ENCODE measurements at regions not wholly inside any gene's neighbourhood (a gene's known extent, or its start where the extent isn't known, plus 50 kb on each side); places are given as distances from the start of the nearest gene placed in this dataset.

DNA sequence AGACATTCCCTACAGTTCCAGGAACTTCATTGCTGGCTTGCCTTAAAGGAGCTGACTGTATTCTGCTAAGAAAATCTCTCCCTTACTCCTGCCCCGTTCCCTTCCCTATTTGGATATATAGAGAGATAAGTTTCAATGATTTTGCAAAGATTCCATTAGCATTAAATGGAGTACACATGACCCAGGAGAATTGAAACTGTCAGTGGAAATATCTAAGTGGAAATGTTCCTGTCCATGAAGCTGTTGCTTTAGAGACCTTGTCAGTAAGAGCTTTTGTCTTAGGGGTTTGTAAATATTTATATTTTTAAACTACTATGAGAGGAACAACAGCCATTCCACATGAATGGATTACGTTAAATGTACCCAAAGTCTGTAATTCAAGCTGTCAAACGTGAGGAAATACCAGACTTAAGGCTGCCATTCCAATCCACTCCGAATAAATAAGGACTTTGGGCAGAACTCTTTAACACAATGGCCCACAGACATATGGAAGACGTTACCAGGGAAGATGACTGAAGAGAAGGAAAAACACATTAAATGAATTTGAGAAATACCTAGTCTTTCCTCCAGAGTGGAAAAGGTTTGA, 387.1 kb upstream of the PAPPA start:
- Mint-ChIP-seq H3K9me3 (ENCODE audit: unreplicated experiment) (peaks cover 8% of the 10 kb centered on the region), H3K27me3 (ENCODE audit: unreplicated experiment) (no peaks in the 10 kb centered on the region), H3K27ac (ENCODE audit: unreplicated experiment) (peak overlapping the region; percentile 55), H3K4me3 (ENCODE audit: unreplicated experiment) (no peak overlapping the region), H3K36me3 (ENCODE audit: unreplicated experiment) (peaks cover 3% of the 10 kb centered on the region), H3K4me1 (ENCODE audit: unreplicated experiment) (peaks cover 22% of the 10 kb centered on the region)
- no peak for DNase-seq (ENCODE audit: extremely low spot score, unreplicated experiment)
- TF ChIP-seq, protein P1, sequence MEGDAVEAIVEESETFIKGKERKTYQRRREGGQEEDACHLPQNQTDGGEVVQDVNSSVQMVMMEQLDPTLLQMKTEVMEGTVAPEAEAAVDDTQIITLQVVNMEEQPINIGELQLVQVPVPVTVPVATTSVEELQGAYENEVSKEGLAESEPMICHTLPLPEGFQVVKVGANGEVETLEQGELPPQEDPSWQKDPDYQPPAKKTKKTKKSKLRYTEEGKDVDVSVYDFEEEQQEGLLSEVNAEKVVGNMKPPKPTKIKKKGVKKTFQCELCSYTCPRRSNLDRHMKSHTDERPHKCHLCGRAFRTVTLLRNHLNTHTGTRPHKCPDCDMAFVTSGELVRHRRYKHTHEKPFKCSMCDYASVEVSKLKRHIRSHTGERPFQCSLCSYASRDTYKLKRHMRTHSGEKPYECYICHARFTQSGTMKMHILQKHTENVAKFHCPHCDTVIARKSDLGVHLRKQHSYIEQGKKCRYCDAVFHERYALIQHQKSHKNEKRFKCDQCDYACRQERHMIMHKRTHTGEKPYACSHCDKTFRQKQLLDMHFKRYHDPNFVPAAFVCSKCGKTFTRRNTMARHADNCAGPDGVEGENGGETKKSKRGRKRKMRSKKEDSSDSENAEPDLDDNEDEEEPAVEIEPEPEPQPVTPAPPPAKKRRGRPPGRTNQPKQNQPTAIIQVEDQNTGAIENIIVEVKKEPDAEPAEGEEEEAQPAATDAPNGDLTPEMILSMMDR (IDR thresholded peaks at IDR 0.05): no peak

DNA sequence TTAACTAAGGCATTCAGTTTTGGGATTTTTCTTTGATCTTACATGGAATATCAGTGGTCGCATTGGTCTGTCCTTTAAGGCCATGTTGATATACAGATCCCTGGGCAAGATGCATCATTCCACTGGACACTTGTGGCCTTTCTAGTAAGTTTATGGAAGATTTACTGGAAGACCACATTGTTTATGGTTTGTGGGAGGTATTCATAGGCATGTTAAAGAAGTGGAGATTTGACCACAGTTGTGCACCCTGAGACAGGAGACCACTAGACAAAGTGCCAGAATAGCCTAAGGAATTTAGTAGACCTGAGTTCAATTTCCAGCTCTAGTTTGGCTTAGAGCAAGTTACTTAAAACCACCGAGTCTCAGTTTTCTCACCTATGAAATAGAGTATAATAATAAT, 383.1 kb upstream of the PAPPA start:
- Mint-ChIP-seq H3K36me3 (ENCODE audit: unreplicated experiment) (peaks cover 3% of the 10 kb centered on the region), H3K4me1 (ENCODE audit: unreplicated experiment) (peaks cover 14% of the 10 kb centered on the region), H3K27ac (ENCODE audit: unreplicated experiment) (no peak overlapping the region), H3K27me3 (ENCODE audit: unreplicated experiment) (no peaks in the 10 kb centered on the region), H3K9me3 (ENCODE audit: unreplicated experiment) (peaks cover 8% of the 10 kb centered on the region), H3K4me3 (ENCODE audit: unreplicated experiment) (no peak overlapping the region)
- DNase-seq (ENCODE audit: extremely low spot score, unreplicated experiment): no peak
- TF ChIP-seq, protein P1 (IDR thresholded peaks at IDR 0.05): no peak

DNA sequence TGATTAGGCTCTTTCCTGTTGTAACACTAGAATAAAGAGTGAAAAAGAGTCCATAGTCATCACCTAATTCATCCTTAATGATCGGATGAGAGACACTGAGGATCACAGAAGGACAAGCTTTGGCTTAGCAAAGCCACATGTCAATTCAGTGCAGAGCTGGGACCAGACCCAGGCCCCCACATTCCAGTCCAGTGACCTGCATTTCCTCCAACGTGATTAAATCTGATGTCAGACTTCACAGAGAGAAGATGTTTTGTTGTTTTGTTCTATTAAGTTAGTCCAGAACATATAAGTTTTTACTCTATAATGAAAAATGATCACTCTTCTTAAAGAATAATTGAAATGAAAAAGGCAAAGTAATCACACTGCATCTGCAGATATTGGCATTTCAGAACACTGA, 377.9 kb upstream of the PAPPA start:
- Mint-ChIP-seq H3K4me3 (ENCODE audit: unreplicated experiment) (no peak overlapping the region), H3K4me1 (ENCODE audit: unreplicated experiment) (no peaks in the 10 kb centered on the region), H3K36me3 (ENCODE audit: unreplicated experiment) (peaks cover 1% of the 10 kb centered on the region), H3K27me3 (ENCODE audit: unreplicated experiment) (no peaks in the 10 kb centered on the region), H3K27ac (ENCODE audit: unreplicated experiment) (no peak overlapping the region), H3K9me3 (ENCODE audit: unreplicated experiment) (peaks cover 4% of the 10 kb centered on the region)
- TF ChIP-seq, protein P1 (IDR thresholded peaks at IDR 0.05): no peak
- DNase-seq (ENCODE audit: extremely low spot score, unreplicated experiment): no peak

DNA sequence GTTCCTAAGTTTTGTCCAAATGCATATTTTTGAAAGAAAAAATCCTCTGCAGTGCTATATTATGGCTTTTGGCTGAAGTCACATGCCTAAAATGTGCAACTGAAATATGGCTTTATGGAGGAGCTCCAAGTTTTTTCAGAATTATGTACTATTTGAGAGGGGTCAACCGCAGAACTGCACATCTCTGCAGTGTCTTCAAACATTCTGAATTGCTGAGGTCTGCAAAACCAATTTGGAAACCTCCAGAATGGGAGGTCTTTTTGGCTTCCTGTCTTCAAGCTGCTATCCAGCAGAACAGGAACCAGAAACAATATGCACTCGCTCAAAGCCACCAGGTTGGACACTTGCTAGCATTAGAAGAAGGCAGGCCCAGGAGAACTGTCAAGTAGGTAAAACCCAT, 376.0 kb upstream of the PAPPA start:
- peaks cover 1% of the 10 kb centered on the region for H3K36me3 Mint-ChIP-seq (ENCODE audit: unreplicated experiment)
- TF ChIP-seq, protein P1 (IDR thresholded peaks at IDR 0.05): no peak
- H3K27ac Mint-ChIP-seq (ENCODE audit: unreplicated experiment): no peak overlapping the region
- peaks cover 9% of the 10 kb centered on the region for H3K9me3 Mint-ChIP-seq (ENCODE audit: unreplicated experiment)
- no peak for DNase-seq (ENCODE audit: extremely low spot score, unreplicated experiment)
- H3K4me1 Mint-ChIP-seq (ENCODE audit: unreplicated experiment): no peaks in the 10 kb centered on the region
- no peaks in the 10 kb centered on the region for H3K27me3 Mint-ChIP-seq (ENCODE audit: unreplicated experiment)
- H3K4me3 Mint-ChIP-seq (ENCODE audit: unreplicated experiment): no peak overlapping the region

DNA sequence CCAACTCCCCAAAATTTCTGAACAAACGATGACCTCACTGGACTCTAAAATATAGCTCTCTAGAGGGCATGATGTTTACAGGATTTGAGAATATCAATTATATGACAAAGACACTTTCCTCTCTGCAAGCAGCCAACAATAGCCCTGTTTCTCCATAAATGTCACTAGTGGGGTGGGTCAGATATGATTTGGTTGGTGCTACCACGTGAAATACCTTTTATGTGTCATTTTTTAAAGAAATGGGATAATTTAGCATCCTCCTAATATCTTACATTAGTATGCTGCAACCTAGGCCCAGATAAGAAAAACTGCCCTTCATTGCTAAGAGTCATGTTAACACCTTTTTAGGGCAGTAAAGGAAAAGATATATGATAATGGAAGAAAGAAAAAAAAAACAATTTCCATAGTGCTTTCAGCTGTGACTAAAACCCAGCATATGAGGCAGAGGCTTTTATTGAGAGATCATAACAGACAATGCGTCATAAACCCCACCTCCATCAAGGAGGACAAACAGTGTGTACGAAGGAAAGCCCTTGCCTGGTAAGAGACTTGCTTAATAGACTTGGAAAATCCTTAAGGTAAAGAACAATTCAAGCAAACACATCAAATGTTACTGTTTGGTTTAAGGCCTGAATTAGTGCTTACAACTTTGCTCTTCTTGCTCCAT, 372.4 kb upstream of the PAPPA start:
- H3K27me3 Mint-ChIP-seq (ENCODE audit: unreplicated experiment): no peaks in the 10 kb centered on the region
- H3K36me3 Mint-ChIP-seq (ENCODE audit: unreplicated experiment): peaks cover 1% of the 10 kb centered on the region
- H3K9me3 Mint-ChIP-seq (ENCODE audit: unreplicated experiment): peaks cover 18% of the 10 kb centered on the region
- no peak for DNase-seq (ENCODE audit: extremely low spot score, unreplicated experiment)
- no peak overlapping the region for H3K27ac Mint-ChIP-seq (ENCODE audit: unreplicated experiment)
- H3K4me1 Mint-ChIP-seq (ENCODE audit: unreplicated experiment): peaks cover 7% of the 10 kb centered on the region
- TF ChIP-seq, protein P1 (IDR thresholded peaks at IDR 0.05): no peak
- H3K4me3 Mint-ChIP-seq (ENCODE audit: unreplicated experiment): no peak overlapping the region
